GM18507 (cell line): ENCODE measurements at regions not wholly inside any gene's neighbourhood (a gene's known extent, or its start where the extent isn't known, plus 50 kb on each side); places are given as distances from the start of the nearest gene placed in this dataset.
A peak's percentile ranks its signal among the peaks of the same experiment; 100 is the strongest.

Experiments used
- DNase-seq: peaks from one replicate; pipeline ENCODE4 v3.0.0; 2011; ENCODE audit warnings: low read depth; ENCODE audit not compliant: insufficient read length; ENCODE audit errors: extremely low spot score
- FAIRE-seq: peaks from 2 replicates; lab custom pipeline; 2011; peaks lifted over from hg19 to GRCh38; lab: Jason Lieb, UNC

GRCh38 chr16:80161799-80162739 is 378.7 kb upstream of the DYNLRB2 start:
- DNase-seq (no peak), FAIRE-seq (no peak)

- FAIRE-seq (no peak), DNase-seq (no peak)
Observed at GRCh38 chr16:80158766-80159165, 382.0 kb upstream of the DYNLRB2 start.

- no peak for FAIRE-seq
Observed at GRCh38 chr16:80151722-80152111, 389.1 kb upstream of the DYNLRB2 start.

GRCh38 chr16:80150978-80151721 is 389.6 kb upstream of the DYNLRB2 start:
- FAIRE-seq (no peak), DNase-seq (no peak)

More at GRCh38 chr16:80151722-80152111, 389.1 kb upstream of the DYNLRB2 start:
- no peak for DNase-seq

- no peak for FAIRE-seq
Observed at GRCh38 chr16:80148826-80149225, 392.0 kb upstream of the DYNLRB2 start.

GRCh38 chr16:80147026-80147655 is 393.7 kb upstream of the DYNLRB2 start:
- no peak for FAIRE-seq
- no peak for DNase-seq

More at GRCh38 chr16:80148826-80149225, 392.0 kb upstream of the DYNLRB2 start:
- DNase-seq: no peak

GRCh38 chr16:80144191-80144590 is 396.6 kb upstream of the DYNLRB2 start:
- DNase-seq (peak; percentile 7), FAIRE-seq (peak; percentile 33)

- DNase-seq: no peak
- no peak for FAIRE-seq
Observed at GRCh38 chr16:80142940-80143339, 397.9 kb upstream of the DYNLRB2 start.

GRCh38 chr16:80142281-80142680 is 398.5 kb upstream of the DYNLRB2 start:
- FAIRE-seq (no peak), DNase-seq (no peak)

GRCh38 chr16:80129791-80130190 is 411.0 kb upstream of the DYNLRB2 start:
- DNase-seq (no peak), FAIRE-seq (no peak)

GRCh38 chr16:80125677-80126076 is 415.1 kb upstream of the DYNLRB2 start:
- DNase-seq (no peak), FAIRE-seq (no peak)

- FAIRE-seq: no peak
- DNase-seq: no peak
Observed at GRCh38 chr16:80123189-80123588, 417.6 kb upstream of the DYNLRB2 start.

- FAIRE-seq (no peak), DNase-seq (no peak)
Observed at GRCh38 chr16:80122115-80122514, 418.7 kb upstream of the DYNLRB2 start.

- FAIRE-seq (no peak), DNase-seq (no peak)
Observed at GRCh38 chr16:80121522-80121909, 419.3 kb upstream of the DYNLRB2 start.

- no peak for FAIRE-seq
Observed at GRCh38 chr16:80120899-80121521, 419.8 kb upstream of the DYNLRB2 start.

GRCh38 chr16:80117556-80118130 is 423.1 kb upstream of the DYNLRB2 start:
- DNase-seq: no peak
- no peak for FAIRE-seq

More at GRCh38 chr16:80120899-80121521, 419.8 kb upstream of the DYNLRB2 start:
- no peak for DNase-seq

- no peak for FAIRE-seq
- DNase-seq: no peak
Observed at GRCh38 chr16:80116711-80117110, 424.1 kb upstream of the DYNLRB2 start.

GRCh38 chr16:80114699-80115098 is 426.1 kb upstream of the DYNLRB2 start:
- FAIRE-seq (no peak), DNase-seq (no peak)

GRCh38 chr16:80113873-80114574 is 426.8 kb upstream of the DYNLRB2 start:
- DNase-seq: no peak
- FAIRE-seq: no peak
